Mesothelial cell of epicardium (in vitro differentiated cells): ENCODE measurements at regions not wholly inside any gene's neighbourhood (a gene's known extent, or its start where the extent isn't known, plus 50 kb on each side); places are given as distances from the start of the nearest gene placed in this dataset.

Experiments
- DNase-seq, 2 experiments: peaks; one replicate each; pipeline ENCODE4 v3.0.0; 2021; ENCODE audit warnings: low spot score in 2 of 2; ENCODE audit not compliant: unreplicated experiment in 2 of 2
- H3K27ac Mint-ChIP-seq: 2 replicates; pipeline ENCODE4 v1.8.0; 2021; ENCODE audit warnings: mixed read lengths
- H3K27me3 Mint-ChIP-seq: 2 replicates; pipeline ENCODE4 v1.8.0; 2021; ENCODE audit warnings: low read depth, mixed read lengths
- H3K36me3 Mint-ChIP-seq: 2 replicates; pipeline ENCODE4 v1.8.0; 2021; ENCODE audit warnings: mixed read lengths
- H3K4me1 Mint-ChIP-seq: 2 replicates; pipeline ENCODE4 v1.8.0; 2021; ENCODE audit warnings: mixed read lengths
- H3K4me3 Mint-ChIP-seq: 2 replicates; pipeline ENCODE4 v1.8.0; 2021; ENCODE audit warnings: mild to moderate bottlenecking, moderate library complexity, mixed read lengths
- H3K9me3 Mint-ChIP-seq: 2 replicates; pipeline ENCODE4 v1.8.0; 2021; ENCODE audit warnings: mixed read lengths
- CTCF ChIP-seq: fragments of 200-600 bp; sonication (generic); IDR thresholded peaks from one replicate; pipeline ENCODE4 v1.5.0; 2021; ENCODE audit warnings: antibody characterized with exemption; ENCODE audit not compliant: unreplicated experiment

- DNase-seq: no peak
- peaks cover 5% of the 10 kb centered on the region for H3K4me1 Mint-ChIP-seq
- peaks cover 6% of the 10 kb centered on the region for H3K9me3 Mint-ChIP-seq
- H3K27ac Mint-ChIP-seq: no peak overlapping the region
- TF ChIP-seq CTCF: no peak
- no peaks in the 10 kb centered on the region for H3K27me3 Mint-ChIP-seq
- no peaks in the 10 kb centered on the region for H3K36me3 Mint-ChIP-seq
- no peak overlapping the region for H3K4me3 Mint-ChIP-seq
Observed at GRCh38 chr11:37411289-37411688, 813.3 kb upstream of the RAG2 start.

DNA sequence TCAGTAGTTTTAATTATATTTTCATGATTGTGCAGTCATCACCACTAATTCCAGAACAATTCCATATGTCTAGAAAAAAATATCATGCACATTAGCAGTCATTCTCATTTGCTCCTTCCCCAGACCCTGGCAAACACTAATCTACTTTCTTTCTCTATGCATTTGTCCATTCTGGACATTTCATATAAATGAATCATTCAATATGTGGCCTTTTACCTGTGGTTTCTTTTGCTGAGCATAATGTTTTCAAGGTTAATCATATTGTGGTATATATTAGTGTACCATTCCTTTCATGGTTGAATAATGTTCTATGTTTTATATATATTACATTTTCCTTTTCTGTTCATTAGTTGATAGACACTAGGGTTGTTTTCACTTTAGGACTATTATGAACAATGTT lies 811.1 kb upstream of the RAG2 start:
- Mint-ChIP-seq H3K9me3 (peaks cover 6% of the 10 kb centered on the region), H3K4me1 (peaks cover 7% of the 10 kb centered on the region), H3K4me3 (no peak overlapping the region), H3K36me3 (no peaks in the 10 kb centered on the region), H3K27me3 (no peaks in the 10 kb centered on the region), H3K27ac (no peak overlapping the region)
- DNase-seq: no peak
- TF ChIP-seq CTCF: no peak

DNA sequence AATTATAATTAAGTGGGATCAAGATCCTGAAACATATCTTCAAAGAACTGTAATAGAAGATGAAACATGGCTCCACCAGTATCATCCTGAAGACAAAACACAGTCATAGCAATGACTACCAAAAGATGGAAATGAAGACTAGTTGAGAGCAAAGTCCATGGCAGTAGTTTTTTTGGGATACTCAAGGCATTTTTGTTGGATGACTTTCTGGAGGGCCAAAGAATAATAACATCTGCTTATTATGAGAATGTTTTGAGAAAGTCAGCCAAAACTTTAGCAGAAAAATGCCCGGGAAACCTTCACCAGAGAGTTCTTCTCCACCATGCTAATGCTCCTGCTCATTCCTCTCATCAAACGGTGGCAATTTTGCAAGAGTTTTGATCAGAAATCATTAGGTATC lies 809.4 kb upstream of the RAG2 start:
- Mint-ChIP-seq H3K4me1 (peaks cover 7% of the 10 kb centered on the region), H3K9me3 (peaks cover 6% of the 10 kb centered on the region), H3K27me3 (no peaks in the 10 kb centered on the region), H3K27ac (no peak overlapping the region), H3K4me3 (no peak overlapping the region), H3K36me3 (no peaks in the 10 kb centered on the region)
- DNase-seq: no peak
- TF ChIP-seq CTCF: no peak

GRCh38 chr11:37406651-37407050 lies 808.6 kb upstream of the RAG2 start:
- no peaks in the 10 kb centered on the region for H3K36me3 Mint-ChIP-seq
- no peaks in the 10 kb centered on the region for H3K9me3 Mint-ChIP-seq
- TF ChIP-seq CTCF: no peak
- no peak overlapping the region for H3K4me3 Mint-ChIP-seq
- no peak for DNase-seq
- H3K27ac Mint-ChIP-seq: no peak overlapping the region
- H3K27me3 Mint-ChIP-seq: no peaks in the 10 kb centered on the region
- H3K4me1 Mint-ChIP-seq: peaks cover 7% of the 10 kb centered on the region

GRCh38 chr11:37404231-37404630 lies 806.2 kb upstream of the RAG2 start:
- DNase-seq: no peak
- H3K4me3 Mint-ChIP-seq: no peak overlapping the region
- no peak overlapping the region for H3K27ac Mint-ChIP-seq
- H3K4me1 Mint-ChIP-seq: peaks cover 7% of the 10 kb centered on the region
- no peaks in the 10 kb centered on the region for H3K9me3 Mint-ChIP-seq
- no peak for TF ChIP-seq CTCF
- H3K36me3 Mint-ChIP-seq: no peaks in the 10 kb centered on the region
- H3K27me3 Mint-ChIP-seq: no peaks in the 10 kb centered on the region

DNA sequence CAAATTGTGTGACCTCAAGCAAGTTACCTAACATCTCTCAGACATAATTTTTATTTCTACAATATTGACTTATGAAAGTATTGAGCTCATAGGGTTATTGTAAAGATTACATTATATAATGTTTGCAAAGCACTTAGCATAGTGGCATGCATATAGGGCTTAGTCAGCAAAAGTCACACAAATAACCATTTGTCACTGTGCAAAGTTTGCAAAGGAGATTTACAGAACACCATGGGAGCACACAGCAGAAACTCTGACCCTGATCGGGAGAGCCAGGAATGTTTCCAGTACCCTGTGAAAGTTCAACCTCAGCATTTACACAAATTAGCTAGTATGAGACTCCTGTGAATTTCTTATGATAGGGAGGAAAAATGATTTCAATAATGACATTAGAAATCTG lies 804.6 kb upstream of the RAG2 start:
- TF ChIP-seq CTCF: no peak
- H3K27me3 Mint-ChIP-seq: no peaks in the 10 kb centered on the region
- H3K27ac Mint-ChIP-seq: no peak overlapping the region
- H3K4me3 Mint-ChIP-seq: no peak overlapping the region
- H3K9me3 Mint-ChIP-seq: peaks cover 8% of the 10 kb centered on the region
- peaks cover 7% of the 10 kb centered on the region for H3K4me1 Mint-ChIP-seq
- DNase-seq: no peak
- no peaks in the 10 kb centered on the region for H3K36me3 Mint-ChIP-seq
